ENCODE measurements at regions not wholly inside any gene's neighbourhood (a gene's known extent, or its start where the extent isn't known, plus 50 kb on each side); places are given as distances from the start of the nearest gene placed in this dataset.

GRCh38 chr9:115629879-115630840 is 512.2 kb upstream of the TNC start:
- DNase-seq = no peak

GRCh38 chr9:115632391-115632790 is 514.4 kb upstream of the TNC start:
- no peak for DNase-seq

GRCh38 chr9:115633104-115633503 is 515.1 kb upstream of the TNC start:
- DNase-seq = no peak

- no peak for DNase-seq
These were observed 517.8 kb upstream of the PAPPA start for GRCh38 chr9:115635680-115636383.

GRCh38 chr9:115636596-115636995 is 517.0 kb upstream of the PAPPA start:
- no peak for DNase-seq

- no peak for DNase-seq
These were observed 515.9 kb upstream of the PAPPA start for GRCh38 chr9:115637661-115638060.

- DNase-seq = no peak
These were observed 512.7 kb upstream of the PAPPA start for GRCh38 chr9:115640887-115641286.

GRCh38 chr9:115642285-115642684 is 511.3 kb upstream of the PAPPA start:
- DNase-seq = no peak

- no peak for DNase-seq
These were observed 509.5 kb upstream of the PAPPA start for GRCh38 chr9:115643948-115644727.

GRCh38 chr9:115649991-115650472 is 503.6 kb upstream of the PAPPA start:
- no peak for DNase-seq

GRCh38 chr9:115650768-115651167 is 502.8 kb upstream of the PAPPA start:
- no peak for DNase-seq

- no peak for DNase-seq
These were observed 502.1 kb upstream of the PAPPA start for GRCh38 chr9:115651461-115651860.

GRCh38 chr9:115653171-115653606 is 500.4 kb upstream of the PAPPA start:
- no peak for DNase-seq

GRCh38 chr9:115657695-115658094 is 495.9 kb upstream of the PAPPA start:
- DNase-seq = no peak

- DNase-seq = no peak
These were observed 488.1 kb upstream of the PAPPA start for GRCh38 chr9:115665519-115665918.

GRCh38 chr9:115668521-115668920 is 485.1 kb upstream of the PAPPA start:
- no peak for DNase-seq

GRCh38 chr9:115671236-115671962 is 482.2 kb upstream of the PAPPA start:
- DNase-seq = no peak

- no peak for DNase-seq
These were observed 481.7 kb upstream of the PAPPA start for GRCh38 chr9:115671963-115672305.

GRCh38 chr9:115672477-115673316 is 480.9 kb upstream of the PAPPA start:
- no peak for DNase-seq

- no peak for DNase-seq
These were observed 480.0 kb upstream of the PAPPA start for GRCh38 chr9:115673599-115673998.

- no peak for DNase-seq
These were observed 479.5 kb upstream of the PAPPA start for GRCh38 chr9:115674091-115674490.

- no peak for DNase-seq
These were observed 477.8 kb upstream of the PAPPA start for GRCh38 chr9:115675834-115676233.

Measured in NCI-H748 treated with DMSO at 0.1 percent for 48 hours (cell line).